GM12892 (cell line): ENCODE measurements at regions not wholly inside any gene's neighbourhood (a gene's known extent, or its start where the extent isn't known, plus 50 kb on each side); places are given as distances from the start of the nearest gene placed in this dataset.

Experiments
- DNase-seq: peaks from one replicate; pipeline ENCODE4 v3.0.0; 2011; ENCODE audit not compliant: insufficient read length
- FAIRE-seq: peaks from 2 replicates; lab custom pipeline; 2011; peaks lifted over from hg19 to GRCh38; lab: Jason Lieb, UNC
- POLR2A ChIP-seq: IDR thresholded peaks from 2 replicates; pipeline ENCODE4 v1.6.1; 2011; ENCODE audit warnings: low read depth, low read length, control low read depth
- POLR2AphosphoS5 ChIP-seq: IDR thresholded peaks from 2 replicates; pipeline ENCODE4 v1.6.1; 2011; ENCODE audit warnings: low read depth, low read length, control low read depth
- TAF1 ChIP-seq: IDR thresholded peaks from 2 replicates; pipeline ENCODE4 v1.6.1; 2011; ENCODE audit warnings: low read depth, mild to moderate bottlenecking, control low read depth, low read length, borderline replicate concordance

DNA sequence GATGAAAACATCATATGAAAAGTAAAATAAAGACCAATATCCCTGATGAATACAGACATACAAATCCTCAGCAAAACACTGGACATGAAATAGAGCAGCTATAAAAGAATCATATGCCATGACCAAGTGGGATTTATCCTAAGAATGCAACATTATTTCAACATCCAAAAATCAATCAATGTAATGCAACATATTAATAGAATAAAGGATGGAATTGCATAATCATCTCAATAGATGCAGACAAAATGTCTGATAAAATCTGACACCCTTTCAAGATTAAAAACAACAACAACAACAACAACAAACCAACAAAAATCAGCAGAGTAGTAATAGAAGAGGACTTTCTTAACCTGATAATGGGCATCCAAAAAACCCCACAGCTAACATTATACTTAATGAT, 63.8 kb upstream of the IL1R1 start:
- no peak for TF ChIP-seq POLR2A
- no peak for TF ChIP-seq TAF1
- no peak for TF ChIP-seq POLR2AphosphoS5
- DNase-seq, result no peak
- no peak for FAIRE-seq

DNA sequence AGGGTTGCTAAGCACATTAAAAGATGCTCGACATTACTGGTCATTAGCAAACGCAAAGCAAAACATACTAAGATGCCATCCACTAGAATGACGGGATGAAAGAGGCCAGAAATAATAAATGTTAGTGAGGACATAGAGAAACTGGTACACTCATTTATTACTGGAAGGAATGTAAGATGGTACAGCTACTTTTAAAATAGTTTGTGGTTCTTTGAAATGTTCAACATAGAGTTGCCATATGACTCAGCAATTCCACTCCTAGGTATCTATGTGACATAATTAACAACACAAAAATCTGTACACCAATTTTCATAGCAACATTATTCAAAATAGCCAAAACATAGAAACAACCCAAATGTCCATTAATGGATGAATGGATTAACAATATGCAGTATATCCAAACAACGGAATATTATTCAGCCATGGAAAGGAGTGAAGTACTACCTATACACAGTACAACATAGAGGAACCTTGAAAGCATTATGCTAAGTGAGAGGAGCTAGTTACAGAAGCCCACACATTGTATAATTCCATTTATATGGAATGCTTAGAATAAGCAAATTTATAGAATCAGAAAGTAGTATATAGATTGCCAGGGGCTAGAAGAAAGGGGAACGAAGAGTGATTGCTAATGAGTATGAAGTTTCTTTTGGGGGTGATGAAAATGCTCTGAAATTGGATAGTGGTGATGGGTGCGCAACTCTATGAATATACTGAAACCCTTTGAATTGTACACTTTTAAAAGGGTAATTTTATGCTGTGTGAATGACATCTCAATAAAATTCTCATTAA, 61.9 kb upstream of the IL1R1 start:
- no peak for FAIRE-seq
- DNase-seq, result no peak

DNA sequence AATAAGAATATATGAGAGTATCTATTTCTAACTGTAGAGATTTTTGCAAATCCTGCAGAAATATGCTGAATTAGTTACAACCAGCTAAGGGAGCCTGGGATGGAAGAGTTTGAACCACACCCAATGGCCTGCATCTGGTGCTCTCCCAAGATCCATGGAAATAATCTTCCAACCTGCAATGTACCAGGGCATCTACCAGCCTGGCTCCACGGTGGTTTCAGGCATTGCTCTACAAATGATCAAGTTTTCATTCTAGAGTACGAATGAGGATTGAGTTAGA, 61.4 kb upstream of the IL1R1 start:
- FAIRE-seq (no peak), DNase-seq (no peak)
- TF ChIP-seq TAF1 (no peak), POLR2AphosphoS5 (no peak), POLR2A (no peak)

More for the DNA sequence above, 61.9 kb upstream of the IL1R1 start:
- TF ChIP-seq POLR2AphosphoS5 (no peak), POLR2A (no peak), TAF1 (no peak)

DNA sequence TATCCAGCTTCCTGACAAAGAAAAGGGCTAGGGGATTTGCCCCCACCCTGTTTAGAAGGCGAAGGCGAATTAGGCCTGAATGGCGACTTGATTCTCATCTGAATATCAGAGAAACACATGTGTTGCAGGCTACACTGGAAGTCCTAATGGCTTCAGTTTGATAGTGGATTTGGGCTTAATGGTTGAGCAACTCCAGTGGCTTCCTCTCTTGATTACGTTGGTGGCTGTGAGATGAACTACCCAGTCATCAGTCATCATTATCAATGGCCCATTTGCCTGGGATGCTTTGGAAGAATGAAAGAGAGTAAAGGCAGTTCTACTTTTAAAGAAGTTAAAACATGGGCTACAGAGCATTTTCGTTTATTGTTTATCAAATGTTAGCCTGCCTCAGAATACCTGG, 60.9 kb upstream of the IL1R1 start:
- DNase-seq (no peak), FAIRE-seq (no peak)
- no peak for TF ChIP-seq POLR2AphosphoS5
- no peak for TF ChIP-seq POLR2A

DNA sequence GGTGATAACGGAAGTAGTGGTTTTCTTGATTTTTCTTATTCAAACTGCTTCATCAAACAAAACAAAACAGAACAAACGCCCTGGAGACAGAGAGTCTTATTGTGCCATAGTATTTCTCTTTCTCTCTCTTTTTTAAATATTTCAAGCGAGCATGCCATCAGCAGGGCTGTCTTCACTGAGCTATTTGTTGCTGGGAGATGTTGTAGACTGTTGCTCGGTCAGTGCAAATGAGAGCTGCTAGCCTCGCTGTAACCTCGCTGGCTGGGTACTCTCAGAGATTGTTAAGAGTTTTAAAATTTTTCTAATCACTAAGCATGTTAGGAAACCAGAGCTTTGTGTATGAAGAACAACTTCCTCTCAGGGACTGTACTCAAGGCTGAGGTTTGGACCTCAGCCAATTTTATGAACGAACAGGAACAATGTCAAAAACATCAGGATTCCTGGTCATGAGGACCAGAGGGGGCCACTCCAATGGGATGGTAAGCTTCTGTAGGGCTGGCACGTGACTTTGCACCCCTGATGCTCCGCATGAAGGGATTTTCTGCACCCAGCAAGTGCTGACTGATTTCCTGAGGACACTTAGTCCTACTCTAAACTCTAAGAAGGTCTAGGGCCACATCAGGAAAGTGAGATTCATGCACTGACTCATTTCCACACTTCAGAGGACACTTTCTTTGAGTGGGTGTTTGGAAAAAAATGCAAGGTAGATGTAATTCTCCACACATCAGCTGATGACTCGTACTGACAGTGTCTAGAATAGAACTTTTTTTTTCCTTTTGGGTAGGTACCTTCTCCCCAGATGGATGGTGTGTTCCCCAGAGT, 59.8 kb upstream of the IL1R1 start:
- DNase-seq (no peak), FAIRE-seq (peak; percentile 83)
- no peak for TF ChIP-seq POLR2A
- no peak for TF ChIP-seq TAF1
- no peak for TF ChIP-seq POLR2AphosphoS5

DNA sequence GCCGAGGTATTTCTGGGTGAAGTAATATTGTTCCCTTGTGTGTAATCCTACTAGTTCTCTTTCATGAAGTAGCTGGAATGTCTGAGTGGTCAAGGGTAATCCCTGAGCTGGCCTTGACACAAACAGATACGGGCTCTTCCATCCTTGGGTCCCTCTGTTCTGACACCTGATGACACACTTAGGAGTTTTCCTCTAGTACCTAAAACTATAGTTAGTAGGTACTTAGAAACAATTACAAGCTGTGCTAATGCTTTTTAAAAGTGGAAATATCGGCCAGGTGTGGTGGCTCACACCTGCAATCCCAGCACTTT, 59.2 kb upstream of the IL1R1 start:
- TF ChIP-seq POLR2A (no peak), POLR2AphosphoS5 (no peak), TAF1 (no peak)
- FAIRE-seq, result no peak

DNA sequence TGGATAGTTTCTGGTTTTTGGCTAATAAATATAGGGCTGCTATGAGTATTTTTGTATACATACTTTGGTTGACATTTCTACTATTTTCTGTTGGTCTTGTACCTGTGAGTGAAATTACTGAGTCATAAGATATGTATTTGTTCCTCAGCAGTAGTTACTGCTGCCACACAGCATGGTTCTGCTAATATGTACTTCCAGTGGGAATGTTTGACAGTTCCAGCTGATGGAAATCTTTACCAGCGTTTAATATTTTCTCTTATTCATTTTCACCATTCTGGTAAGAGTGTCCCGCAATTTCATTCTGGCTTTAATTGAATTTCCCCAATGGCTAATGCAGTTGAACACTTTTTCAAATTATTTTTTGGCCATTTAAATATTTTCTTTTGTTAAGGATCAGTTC, 57.9 kb upstream of the IL1R1 start:
- no peak for DNase-seq
- no peak for TF ChIP-seq TAF1
- TF ChIP-seq POLR2AphosphoS5, result no peak
- TF ChIP-seq POLR2A, result no peak
- FAIRE-seq, result no peak

More for the DNA sequence above, 59.2 kb upstream of the IL1R1 start:
- no peak for DNase-seq

DNA sequence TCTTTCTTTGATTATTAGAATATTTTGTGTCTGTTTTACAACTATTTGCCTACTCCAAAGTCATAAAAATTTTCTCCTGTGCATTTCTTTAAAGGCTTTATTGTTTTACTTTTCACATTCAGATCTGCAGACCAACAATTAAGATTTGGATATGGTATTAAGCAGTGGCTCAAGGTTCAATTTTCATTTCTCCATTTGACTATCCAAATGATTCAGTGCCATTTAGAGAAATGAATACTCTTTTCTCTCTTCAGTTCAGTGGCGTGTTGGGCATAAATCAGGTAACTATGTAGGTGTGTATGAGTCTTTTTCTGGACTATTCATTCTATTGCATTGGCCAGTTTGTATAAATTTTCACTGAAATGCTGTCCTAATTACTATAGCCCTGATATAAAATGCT, 57.3 kb upstream of the IL1R1 start:
- FAIRE-seq (no peak), DNase-seq (no peak)
- no peak for TF ChIP-seq POLR2AphosphoS5
- TF ChIP-seq POLR2A, result no peak
- no peak for TF ChIP-seq TAF1

DNA sequence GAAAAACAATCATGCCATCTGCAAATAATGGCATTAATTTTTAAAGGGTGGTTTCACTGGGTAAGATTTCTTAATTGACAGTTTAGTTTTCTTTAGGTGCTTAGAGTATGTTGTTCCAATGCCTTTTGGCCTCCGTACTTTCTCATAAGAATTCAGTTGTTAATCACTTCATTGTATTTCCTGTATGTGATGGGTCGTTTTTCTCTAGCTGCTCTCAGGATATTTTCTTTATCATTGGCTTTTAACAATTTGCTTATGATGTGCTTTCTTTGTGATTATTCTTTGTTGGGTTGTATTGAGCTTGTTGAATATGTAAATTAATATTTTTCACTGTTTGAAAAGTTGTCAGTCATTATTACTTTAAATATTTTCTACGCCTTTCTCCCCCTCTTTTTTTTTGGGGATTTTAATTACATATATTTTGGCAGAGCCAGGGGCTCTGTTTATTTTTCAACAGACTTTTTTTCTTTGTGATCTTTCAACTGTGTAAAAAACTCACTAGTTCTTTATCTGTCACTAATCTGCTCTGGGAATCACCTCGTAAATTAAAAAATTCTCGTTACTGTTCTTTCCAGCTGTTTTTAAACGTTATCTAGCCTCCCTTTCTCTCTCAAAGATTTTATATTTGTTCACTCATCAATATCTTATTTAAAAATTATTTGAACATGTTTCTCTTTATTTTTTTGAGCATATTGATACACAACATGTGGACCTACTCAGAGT, 56.2 kb upstream of the IL1R1 start:
- DNase-seq (no peak), FAIRE-seq (no peak)
- no peak for TF ChIP-seq TAF1
- TF ChIP-seq POLR2A, result no peak
- no peak for TF ChIP-seq POLR2AphosphoS5

DNA sequence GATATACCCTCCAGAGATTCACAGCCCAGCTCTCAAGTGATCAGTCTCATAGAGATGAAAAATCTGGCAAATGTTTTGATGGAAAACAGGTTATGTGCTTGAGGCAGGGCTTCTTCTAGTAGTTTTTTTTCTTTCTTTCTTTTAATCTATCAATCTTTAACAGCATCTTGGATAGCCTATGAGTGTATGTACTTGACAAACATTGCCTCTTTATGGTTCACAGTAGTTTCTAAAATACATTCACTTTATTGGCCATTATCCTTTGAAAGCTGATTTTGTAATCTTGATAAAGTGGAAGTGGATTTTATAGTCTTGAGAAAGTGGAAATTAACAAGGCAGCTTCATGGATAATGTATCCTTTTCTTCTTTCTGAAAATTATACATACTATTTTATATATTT, 51.4 kb upstream of the IL1R1 start:
- no peak for FAIRE-seq
- TF ChIP-seq TAF1 (no peak), POLR2A (no peak), POLR2AphosphoS5 (no peak)
- DNase-seq, result no peak

DNA sequence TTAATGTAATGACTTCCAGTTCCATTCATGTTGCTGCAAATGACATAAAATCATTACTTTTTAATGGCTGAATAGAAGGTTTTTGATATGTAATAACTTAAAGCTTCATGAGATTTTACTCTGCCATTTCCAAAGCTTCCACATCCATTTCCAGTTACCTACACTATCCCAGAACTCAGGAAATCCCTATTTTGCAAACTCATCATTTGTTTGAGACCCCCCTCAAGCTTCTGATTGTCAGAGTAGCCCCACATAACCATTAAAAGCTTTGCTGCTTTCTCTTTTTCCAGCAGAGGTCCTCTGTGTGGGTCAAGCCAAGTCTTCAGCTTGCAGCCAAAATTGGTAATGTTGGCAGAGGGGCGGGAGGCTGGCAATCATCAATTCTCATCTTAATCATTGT, 50.6 kb upstream of the IL1R1 start:
- no peak for TF ChIP-seq POLR2A
- TF ChIP-seq TAF1, result no peak
- no peak for TF ChIP-seq POLR2AphosphoS5
- FAIRE-seq (no peak), DNase-seq (no peak)
